T-helper 2 cell treated with Interferon-gamma antibody and Interleukin-4, amounts not matched to agents 5 μg/mL and 100 μg/mL, for 36 hours (primary cell): ENCODE measurements at regions not wholly inside any gene's neighbourhood (a gene's known extent, or its start where the extent isn't known, plus 50 kb on each side); places are given as distances from the start of the nearest gene placed in this dataset.

Experiments used
- DNase-seq: peaks from one replicate; pipeline ENCODE4 v3.0.0; 2021; ENCODE audit warnings: low spot score
- H3K27ac Mint-ChIP-seq: one replicate; pipeline ENCODE4 v1.8.0; 2021; ENCODE audit warnings: mild to moderate bottlenecking, mixed read lengths
- H3K27me3 Mint-ChIP-seq: one replicate; pipeline ENCODE4 v1.8.0; 2021; ENCODE audit warnings: low read depth, mixed read lengths
- H3K36me3 Mint-ChIP-seq: one replicate; pipeline ENCODE4 v1.8.0; 2021; ENCODE audit warnings: low read depth, mixed read lengths
- H3K4me1 Mint-ChIP-seq: one replicate; pipeline ENCODE4 v1.8.0; 2021; ENCODE audit warnings: low read depth, mixed read lengths
- H3K4me3 Mint-ChIP-seq: one replicate; pipeline ENCODE4 v1.8.0; 2022; ENCODE audit warnings: mild to moderate bottlenecking, moderate library complexity, mixed read lengths
- H3K9me3 Mint-ChIP-seq: one replicate; pipeline ENCODE4 v1.8.0; 2021; ENCODE audit warnings: mixed read lengths

GRCh38 chr17:77723071-77723908 is 235.2 kb upstream of the TNRC6C start:
- Mint-ChIP-seq H3K27ac (no peak overlapping the region), H3K4me3 (no peak overlapping the region), H3K27me3 (peaks cover 3% of the 10 kb centered on the region), H3K36me3 (no peaks in the 10 kb centered on the region), H3K9me3 (peaks cover 6% of the 10 kb centered on the region), H3K4me1 (peaks cover 4% of the 10 kb centered on the region)
- DNase-seq = no peak

- Mint-ChIP-seq H3K27me3 (peaks cover 9% of the 10 kb centered on the region), H3K9me3 (no peaks in the 10 kb centered on the region)
Measured at GRCh38 chr17:77723909-77724875, 234.3 kb upstream of the TNRC6C start.

GRCh38 chr17:77724876-77725615 is 233.5 kb upstream of the TNRC6C start:
- H3K27ac Mint-ChIP-seq = no peak overlapping the region
- peaks cover 18% of the 10 kb centered on the region for H3K27me3 Mint-ChIP-seq
- DNase-seq = no peak
- no peak overlapping the region for H3K4me3 Mint-ChIP-seq
- H3K9me3 Mint-ChIP-seq = no peaks in the 10 kb centered on the region
- H3K36me3 Mint-ChIP-seq = no peaks in the 10 kb centered on the region
- H3K4me1 Mint-ChIP-seq = peaks cover 4% of the 10 kb centered on the region

More at GRCh38 chr17:77723909-77724875, 234.3 kb upstream of the TNRC6C start:
- H3K36me3 Mint-ChIP-seq = no peaks in the 10 kb centered on the region
- DNase-seq = no peak
- H3K4me3 Mint-ChIP-seq = no peak overlapping the region
- H3K27ac Mint-ChIP-seq = no peak overlapping the region
- peaks cover 4% of the 10 kb centered on the region for H3K4me1 Mint-ChIP-seq

GRCh38 chr17:77725846-77726245 is 232.7 kb upstream of the TNRC6C start:
- no peaks in the 10 kb centered on the region for H3K9me3 Mint-ChIP-seq
- peaks cover 4% of the 10 kb centered on the region for H3K4me1 Mint-ChIP-seq
- H3K27ac Mint-ChIP-seq = no peak overlapping the region
- H3K27me3 Mint-ChIP-seq = peaks cover 20% of the 10 kb centered on the region
- no peaks in the 10 kb centered on the region for H3K36me3 Mint-ChIP-seq
- DNase-seq = no peak
- H3K4me3 Mint-ChIP-seq = no peak overlapping the region

- peaks cover 4% of the 10 kb centered on the region for H3K4me1 Mint-ChIP-seq
- H3K27ac Mint-ChIP-seq = no peak overlapping the region
- no peak overlapping the region for H3K4me3 Mint-ChIP-seq
- no peak for DNase-seq
- H3K27me3 Mint-ChIP-seq = peaks cover 20% of the 10 kb centered on the region
- no peaks in the 10 kb centered on the region for H3K36me3 Mint-ChIP-seq
- no peaks in the 10 kb centered on the region for H3K9me3 Mint-ChIP-seq
Measured at GRCh38 chr17:77726549-77727006, 231.9 kb upstream of the TNRC6C start.

GRCh38 chr17:77727037-77727615 is 231.4 kb upstream of the TNRC6C start:
- Mint-ChIP-seq H3K4me1 (peaks cover 4% of the 10 kb centered on the region), H3K9me3 (peaks cover 2% of the 10 kb centered on the region), H3K27me3 (peaks cover 22% of the 10 kb centered on the region), H3K36me3 (no peaks in the 10 kb centered on the region), H3K27ac (peak overlapping the region; percentile 38), H3K4me3 (no peak overlapping the region)
- no peak for DNase-seq

- Mint-ChIP-seq H3K4me3 (no peak overlapping the region), H3K36me3 (peaks cover 3% of the 10 kb centered on the region), H3K27me3 (peaks cover 34% of the 10 kb centered on the region), H3K9me3 (peaks cover 15% of the 10 kb centered on the region), H3K4me1 (peaks cover 4% of the 10 kb centered on the region), H3K27ac (no peak overlapping the region)
- DNase-seq = no peak
Measured at GRCh38 chr17:77728474-77728795, 230.1 kb upstream of the TNRC6C start.

GRCh38 chr17:77728871-77729270 is 229.6 kb upstream of the TNRC6C start:
- H3K27me3 Mint-ChIP-seq = peaks cover 38% of the 10 kb centered on the region
- no peak overlapping the region for H3K4me3 Mint-ChIP-seq

GRCh38 chr17:77729587-77729986 is 228.9 kb upstream of the TNRC6C start:
- Mint-ChIP-seq H3K27me3 (peaks cover 42% of the 10 kb centered on the region), H3K4me1 (peaks cover 4% of the 10 kb centered on the region), H3K4me3 (no peak overlapping the region), H3K9me3 (peaks cover 16% of the 10 kb centered on the region), H3K36me3 (peaks cover 3% of the 10 kb centered on the region), H3K27ac (no peak overlapping the region)
- no peak for DNase-seq

More at GRCh38 chr17:77728871-77729270, 229.6 kb upstream of the TNRC6C start:
- Mint-ChIP-seq H3K27ac (no peak overlapping the region), H3K4me1 (peaks cover 4% of the 10 kb centered on the region), H3K36me3 (peaks cover 3% of the 10 kb centered on the region), H3K9me3 (peaks cover 16% of the 10 kb centered on the region)
- DNase-seq = no peak

GRCh38 chr17:77730376-77730775 is 228.1 kb upstream of the TNRC6C start:
- H3K27ac Mint-ChIP-seq = no peak overlapping the region
- H3K27me3 Mint-ChIP-seq = peaks cover 42% of the 10 kb centered on the region
- DNase-seq = no peak
- peaks cover 4% of the 10 kb centered on the region for H3K4me1 Mint-ChIP-seq
- peaks cover 16% of the 10 kb centered on the region for H3K9me3 Mint-ChIP-seq
- peaks cover 3% of the 10 kb centered on the region for H3K36me3 Mint-ChIP-seq
- no peak overlapping the region for H3K4me3 Mint-ChIP-seq

- Mint-ChIP-seq H3K27ac (no peak overlapping the region), H3K4me3 (no peak overlapping the region), H3K9me3 (peaks cover 16% of the 10 kb centered on the region), H3K27me3 (peaks cover 41% of the 10 kb centered on the region), H3K36me3 (peaks cover 3% of the 10 kb centered on the region), H3K4me1 (no peaks in the 10 kb centered on the region)
- DNase-seq = no peak
Measured at GRCh38 chr17:77733576-77734296, 224.8 kb upstream of the TNRC6C start.

GRCh38 chr17:77734371-77735080 is 224.0 kb upstream of the TNRC6C start:
- peaks cover 16% of the 10 kb centered on the region for H3K9me3 Mint-ChIP-seq
- H3K4me3 Mint-ChIP-seq = no peak overlapping the region
- H3K27ac Mint-ChIP-seq = no peak overlapping the region
- no peaks in the 10 kb centered on the region for H3K4me1 Mint-ChIP-seq
- peaks cover 39% of the 10 kb centered on the region for H3K27me3 Mint-ChIP-seq
- no peak for DNase-seq
- peaks cover 3% of the 10 kb centered on the region for H3K36me3 Mint-ChIP-seq
